Esophagus muscularis mucosa (tissue), 4 donors: ENCODE measurements at regions not wholly inside any gene's neighbourhood (a gene's known extent, or its start where the extent isn't known, plus 50 kb on each side); places are given as distances from the start of the nearest gene placed in this dataset.

ENCODE experiments used
- DNase-seq: peaks from one replicate; pipeline ENCODE4 v3.0.0-alpha.2; 2017; ENCODE audit errors: extremely low spot score
- H3K27ac ChIP-seq, 4 donors: fragments of 200-600 bp; sonication (generic); replicated peaks in 1 of 4; 1 replicate in 3 of 4; 2 replicates in 1 of 4; pipeline ENCODE4 v1.5.1; 2016 to 2019; ENCODE audit warnings: mild to moderate bottlenecking in 1 of 4
- H3K27me3 ChIP-seq, 4 donors: fragments of 200-600 bp; sonication (generic); one replicate each; pipeline versions ENCODE4 v1.5.1 to v1.6.0; 2016 to 2019
- H3K36me3 ChIP-seq, 4 donors: fragments of 200-600 bp; sonication (generic); one replicate each; pipeline ENCODE4 v1.5.1; 2016 to 2019
- H3K4me1 ChIP-seq, 4 donors: fragments of 200-600 bp; sonication (generic); one replicate each; pipeline ENCODE4 v1.5.1; 2016 to 2019
- H3K4me3 ChIP-seq, 4 donors: fragments of 200-600 bp; sonication (generic); 1 replicate in 2 of 4; 2 replicates in 2 of 4; pipeline ENCODE4 v1.5.1; 2016 to 2019; ENCODE audit warnings: mild to moderate bottlenecking in 4 of 4, moderate library complexity in 1 of 4
- H3K9me3 ChIP-seq, 4 donors: fragments of 200-600 bp; sonication (generic); 1 replicate in 3 of 4; 2 replicates in 1 of 4; pipeline ENCODE4 v1.5.1; 2016 to 2019
- EP300 ChIP-seq: sonication (generic); formaldehyde crosslinking; IDR thresholded peaks from one replicate; pipeline ENCODE4 v1.6.1; 2017; ENCODE audit warnings: antibody characterized with exemption
- POLR2A ChIP-seq: fragments of 450-650 bp; IDR thresholded peaks from one replicate; pipeline ENCODE4 v1.6.1; 2017; ENCODE audit warnings: antibody characterized with exemption, moderate library complexity, mild to moderate bottlenecking, low read depth
- POLR2AphosphoS5 ChIP-seq, 2 donors: sonication (generic); formaldehyde crosslinking; IDR thresholded peaks; one replicate each; pipeline ENCODE4 v1.6.1; 2017; ENCODE audit warnings: antibody characterized with exemption in 2 of 2
- WGBS: methylation state at CpG from one replicate; pipeline ENCODE4 v1.1.5; 2018; 5-methylcytosine and 5-hydroxymethylcytosine counted together
- intact Hi-C: fragments of 100-400 bp; cut with DNase I; formaldehyde crosslinking; loops from one replicate; pipeline ENCODE4 v1.15.1; 2023
- TF ChIP-seq, protein P1 (sequence below), 3 experiments: fragments of 200-600 bp in 2 of 3; fragments of 450-650 bp in 1 of 3; sonication (generic) in 2 of 3; IDR thresholded peaks; one replicate each; pipeline ENCODE4 v1.5.1; 2017 to 2019; ENCODE audit warnings: antibody characterized with exemption in 3 of 3, mild to moderate bottlenecking in 2 of 3, moderate library complexity in 1 of 3

DNA sequence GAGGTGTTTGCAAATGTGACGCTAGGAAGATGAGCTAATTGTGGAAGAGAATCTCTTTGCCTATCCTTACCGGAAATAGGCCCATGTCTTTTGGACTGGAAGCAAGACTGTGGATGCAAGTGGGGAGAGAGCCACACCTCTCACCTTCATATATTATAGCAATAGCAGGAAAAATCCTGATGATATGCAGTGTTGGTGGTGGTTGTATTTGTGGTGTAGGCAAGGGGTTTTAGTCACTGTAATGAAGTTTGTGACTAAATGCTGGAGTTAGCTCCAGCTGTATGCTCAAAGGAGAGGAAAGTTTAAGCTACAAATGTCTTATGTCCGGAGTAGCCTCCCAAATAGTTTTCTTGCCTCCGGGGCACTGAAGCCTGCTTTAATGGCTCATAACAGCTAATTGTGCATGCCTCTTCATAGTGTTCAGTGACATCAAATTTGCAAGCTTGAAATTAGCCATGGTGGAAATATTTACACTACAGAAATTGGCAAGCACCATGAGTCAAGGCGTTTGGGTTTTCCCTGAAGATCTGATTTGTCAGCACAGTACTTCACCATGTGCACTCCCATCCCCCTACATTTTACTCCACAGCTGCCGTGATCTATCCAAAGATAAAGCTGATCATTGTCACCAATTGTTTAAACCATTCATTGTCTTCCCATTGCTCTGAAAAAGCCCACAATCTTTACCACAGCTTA is 102.6 kb upstream of the ZNF644 start:
- H3K27ac ChIP-seq, result no peak overlapping the region
- no peak for DNase-seq
- no peaks in the 10 kb centered on the region for H3K9me3 ChIP-seq
- WGBS, result 79% methylated on average over 6 of the region's 6 CpGs
- H3K36me3 ChIP-seq, result no peaks in the 10 kb centered on the region
- TF ChIP-seq POLR2A, result no peak
- TF ChIP-seq EP300, result no peak
- intact Hi-C loops, result no loop called here
- no peaks in the 10 kb centered on the region for H3K27me3 ChIP-seq
- no peak overlapping the region for H3K4me3 ChIP-seq
- peaks cover 0 to 18% (median 14%) of the 10 kb centered on the region in 4 donors for H3K4me1 ChIP-seq

DNA sequence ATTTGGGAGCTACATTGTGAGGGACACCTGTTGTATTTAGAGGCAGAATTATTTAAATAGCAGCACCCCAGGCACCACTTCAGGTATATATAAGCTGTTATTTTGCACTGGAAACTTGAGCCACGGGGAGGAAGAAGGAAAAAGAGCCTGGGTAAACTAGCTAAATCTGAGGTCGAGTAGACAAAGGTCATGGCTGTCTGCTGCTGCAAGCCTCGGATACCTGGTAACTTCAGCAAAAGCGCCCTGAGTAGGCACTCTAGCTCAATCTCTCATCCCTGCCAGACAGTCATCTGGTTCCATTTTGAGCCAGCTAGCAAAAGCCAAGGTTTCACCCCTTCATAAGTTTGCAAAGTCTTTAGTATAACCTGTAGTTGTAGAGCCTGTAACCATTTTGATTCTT is 101.9 kb upstream of the ZNF644 start:
- H3K36me3 ChIP-seq, result no peaks in the 10 kb centered on the region
- no peak for DNase-seq
- intact Hi-C loops, result no loop called here
- H3K9me3 ChIP-seq, result no peaks in the 10 kb centered on the region
- H3K27ac ChIP-seq, result no peak overlapping the region
- TF ChIP-seq, protein P1, sequence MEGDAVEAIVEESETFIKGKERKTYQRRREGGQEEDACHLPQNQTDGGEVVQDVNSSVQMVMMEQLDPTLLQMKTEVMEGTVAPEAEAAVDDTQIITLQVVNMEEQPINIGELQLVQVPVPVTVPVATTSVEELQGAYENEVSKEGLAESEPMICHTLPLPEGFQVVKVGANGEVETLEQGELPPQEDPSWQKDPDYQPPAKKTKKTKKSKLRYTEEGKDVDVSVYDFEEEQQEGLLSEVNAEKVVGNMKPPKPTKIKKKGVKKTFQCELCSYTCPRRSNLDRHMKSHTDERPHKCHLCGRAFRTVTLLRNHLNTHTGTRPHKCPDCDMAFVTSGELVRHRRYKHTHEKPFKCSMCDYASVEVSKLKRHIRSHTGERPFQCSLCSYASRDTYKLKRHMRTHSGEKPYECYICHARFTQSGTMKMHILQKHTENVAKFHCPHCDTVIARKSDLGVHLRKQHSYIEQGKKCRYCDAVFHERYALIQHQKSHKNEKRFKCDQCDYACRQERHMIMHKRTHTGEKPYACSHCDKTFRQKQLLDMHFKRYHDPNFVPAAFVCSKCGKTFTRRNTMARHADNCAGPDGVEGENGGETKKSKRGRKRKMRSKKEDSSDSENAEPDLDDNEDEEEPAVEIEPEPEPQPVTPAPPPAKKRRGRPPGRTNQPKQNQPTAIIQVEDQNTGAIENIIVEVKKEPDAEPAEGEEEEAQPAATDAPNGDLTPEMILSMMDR (IDR thresholded peaks at IDR 0.05), result no peak
- TF ChIP-seq EP300 (no peak), POLR2A (no peak), POLR2AphosphoS5 (IDR thresholded peaks at IDR 0.05) (no peak)
- peaks cover 0 to 18% (median 14%) of the 10 kb centered on the region in 4 donors for H3K4me1 ChIP-seq
- 57% methylated on average over 4 of the region's 4 CpGs for WGBS
- no peak overlapping the region for H3K4me3 ChIP-seq
- H3K27me3 ChIP-seq, result no peaks in the 10 kb centered on the region

DNA sequence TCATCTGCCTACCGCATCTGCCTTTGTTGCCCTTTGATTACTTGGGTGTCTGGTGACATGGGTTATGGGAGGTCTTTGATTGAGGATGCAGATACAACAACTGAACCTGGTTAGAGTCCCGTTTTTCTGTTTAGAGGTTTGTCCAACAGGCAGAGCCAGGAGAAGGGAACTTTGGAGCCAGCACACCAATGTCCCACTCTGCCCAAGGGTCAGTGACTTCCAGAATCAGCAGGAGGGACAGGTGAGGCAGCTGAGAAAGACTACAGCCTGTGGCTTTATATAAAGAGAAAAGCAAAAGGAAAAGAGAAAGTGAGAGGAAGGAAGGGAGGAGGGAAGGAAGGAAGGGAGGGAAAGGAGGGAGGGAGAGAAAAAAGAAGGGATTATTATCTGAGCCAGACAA is 101.5 kb upstream of the ZNF644 start:
- Histone ChIP-seq H3K27me3 (no peaks in the 10 kb centered on the region), H3K27ac (no peak overlapping the region), H3K4me1 (peaks cover 0 to 18% (median 14%) of the 10 kb centered on the region in 4 donors), H3K4me3 (no peak overlapping the region), H3K36me3 (no peaks in the 10 kb centered on the region), H3K9me3 (no peaks in the 10 kb centered on the region)
- WGBS, result 33% methylated on average over 2 of the region's 2 CpGs
- intact Hi-C loops, result no loop called here
- no peak for TF ChIP-seq POLR2A
- no peak for TF ChIP-seq POLR2AphosphoS5 (IDR thresholded peaks at IDR 0.05)
- no peak for TF ChIP-seq EP300
- TF ChIP-seq, protein P1 (IDR thresholded peaks at IDR 0.05), result no peak
- no peak for DNase-seq

DNA sequence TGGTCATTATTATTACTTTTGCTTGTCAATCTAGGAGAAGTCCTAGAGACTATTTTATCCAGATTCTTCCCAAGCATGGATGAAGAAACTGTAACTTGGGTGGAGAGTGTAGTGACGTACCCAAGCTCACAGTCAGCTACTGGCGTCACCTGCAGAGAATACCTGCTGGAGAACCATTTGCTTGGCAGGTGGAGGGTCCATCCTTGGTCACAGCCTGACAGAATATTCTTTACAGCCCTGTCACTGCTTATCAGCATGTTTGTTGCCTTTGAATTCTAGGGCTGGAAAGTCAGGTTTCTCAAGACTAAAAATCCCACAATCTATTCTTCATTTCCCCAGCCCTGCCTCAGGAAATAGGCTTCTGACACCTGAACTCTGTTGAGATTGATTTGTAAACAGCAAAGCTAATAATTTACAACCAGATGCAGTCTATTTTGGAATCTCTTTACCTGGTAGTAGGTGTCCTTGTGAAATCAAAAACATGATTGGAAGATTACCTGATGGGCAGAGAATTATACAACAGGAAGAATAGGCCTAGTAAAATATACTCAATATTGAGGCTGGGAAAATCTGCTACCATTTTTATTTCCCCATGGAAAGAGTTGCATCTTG is 100.4 kb upstream of the ZNF644 start:
- Histone ChIP-seq H3K4me1 (peaks cover 0 to 18% (median 14%) of the 10 kb centered on the region in 4 donors), H3K9me3 (no peaks in the 10 kb centered on the region), H3K4me3 (no peak overlapping the region), H3K36me3 (no peaks in the 10 kb centered on the region), H3K27me3 (no peaks in the 10 kb centered on the region), H3K27ac (no peak overlapping the region)
- no peak for DNase-seq
- TF ChIP-seq POLR2AphosphoS5 (IDR thresholded peaks at IDR 0.05) (no peak), EP300 (no peak), POLR2A (no peak)
- TF ChIP-seq, protein P1 (IDR thresholded peaks at IDR 0.05), result no peak
- 94% methylated on average over 2 of the region's 2 CpGs for WGBS
- intact Hi-C loops, result no loop called here

DNA sequence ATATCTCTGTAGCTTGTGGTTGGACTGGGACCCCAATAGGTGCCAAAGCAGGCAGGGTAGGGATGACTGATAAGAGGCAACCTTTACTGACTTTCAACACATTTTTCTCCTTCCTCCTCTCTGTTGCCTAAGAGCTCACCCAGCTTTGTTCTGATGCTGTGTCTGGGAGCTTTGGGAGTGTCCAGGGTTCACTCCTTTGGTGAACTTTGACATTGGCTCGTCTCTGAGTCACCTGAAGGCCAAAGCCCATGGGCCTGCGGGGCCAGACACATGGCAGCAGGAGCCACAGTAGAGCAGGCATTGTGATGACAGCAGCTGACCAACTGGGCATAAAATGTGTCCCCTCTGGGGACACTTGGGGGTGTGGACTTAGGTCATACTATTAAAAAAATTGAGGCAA is 99.5 kb upstream of the ZNF644 start:
- Histone ChIP-seq H3K27ac (no peak overlapping the region), H3K4me3 (no peak overlapping the region), H3K27me3 (no peaks in the 10 kb centered on the region), H3K4me1 (peaks cover 0 to 18% (median 14%) of the 10 kb centered on the region in 4 donors), H3K36me3 (no peaks in the 10 kb centered on the region), H3K9me3 (no peaks in the 10 kb centered on the region)
- DNase-seq, result no peak
- intact Hi-C loops, result loop anchor here (2.0 kb wide), 1 partner anchor 73 kb away; no protein-coding TSS in a partner anchor
- TF ChIP-seq, protein P1 (IDR thresholded peaks at IDR 0.05), result no peak
- TF ChIP-seq POLR2AphosphoS5 (IDR thresholded peaks at IDR 0.05), result no peak
- TF ChIP-seq EP300, result no peak
- no peak for TF ChIP-seq POLR2A
- WGBS, result 77% methylated on average over 2 of the region's 2 CpGs
